ENCODE measurements at regions not wholly inside any gene's neighbourhood (a gene's known extent, or its start where the extent isn't known, plus 50 kb on each side); places are given as distances from the start of the nearest gene placed in this dataset.

DNA sequence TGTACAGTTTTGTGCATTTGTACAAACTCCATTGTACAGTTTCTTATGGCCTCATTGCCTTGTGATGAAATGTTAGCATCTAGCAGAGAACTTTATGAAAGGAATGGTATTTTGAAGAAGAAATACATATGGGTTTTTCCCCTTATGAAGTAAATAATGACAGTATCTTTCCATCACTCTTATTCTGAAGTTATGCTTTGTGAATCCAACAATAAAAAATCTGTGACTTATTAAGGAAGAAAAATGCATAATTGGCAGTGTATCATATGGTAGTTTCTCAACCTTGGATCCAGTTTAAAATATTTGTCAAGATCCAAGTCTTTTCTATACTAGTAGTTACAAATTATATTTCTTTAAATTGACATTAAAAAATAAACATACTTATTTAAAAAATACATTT, 859.1 kb upstream of the FLRT2 start:
- DNase-seq (ENCODE audit: low read depth) = no peak

- DNase-seq (ENCODE audit: low read depth) = no peak
Measured at GRCh38 chr14:84671776-84672175, 858.2 kb upstream of the FLRT2 start.

GRCh38 chr14:84674636-84675035, 855.3 kb upstream of the FLRT2 start:
- DNase-seq (ENCODE audit: low read depth) = no peak

DNA sequence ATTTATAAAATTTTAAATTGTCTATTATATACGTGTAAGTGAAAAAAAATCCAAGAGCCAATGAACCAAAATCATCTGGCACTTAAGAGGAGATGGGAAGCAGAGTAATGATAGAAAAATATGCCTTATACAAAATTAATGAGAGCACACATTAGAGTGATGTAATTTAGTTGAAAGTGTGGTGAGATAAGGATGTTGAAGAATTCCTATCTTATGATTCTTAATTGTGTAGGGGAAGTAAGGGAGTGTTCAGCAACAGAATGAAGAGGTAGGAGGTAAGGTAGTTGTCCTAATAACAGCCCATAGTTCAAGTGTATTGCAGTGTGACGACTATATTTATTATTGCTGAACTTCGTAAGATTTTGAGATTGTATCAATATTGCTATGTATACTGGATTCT, 843.4 kb upstream of the FLRT2 start:
- DNase-seq (ENCODE audit: low read depth) = no peak

DNA sequence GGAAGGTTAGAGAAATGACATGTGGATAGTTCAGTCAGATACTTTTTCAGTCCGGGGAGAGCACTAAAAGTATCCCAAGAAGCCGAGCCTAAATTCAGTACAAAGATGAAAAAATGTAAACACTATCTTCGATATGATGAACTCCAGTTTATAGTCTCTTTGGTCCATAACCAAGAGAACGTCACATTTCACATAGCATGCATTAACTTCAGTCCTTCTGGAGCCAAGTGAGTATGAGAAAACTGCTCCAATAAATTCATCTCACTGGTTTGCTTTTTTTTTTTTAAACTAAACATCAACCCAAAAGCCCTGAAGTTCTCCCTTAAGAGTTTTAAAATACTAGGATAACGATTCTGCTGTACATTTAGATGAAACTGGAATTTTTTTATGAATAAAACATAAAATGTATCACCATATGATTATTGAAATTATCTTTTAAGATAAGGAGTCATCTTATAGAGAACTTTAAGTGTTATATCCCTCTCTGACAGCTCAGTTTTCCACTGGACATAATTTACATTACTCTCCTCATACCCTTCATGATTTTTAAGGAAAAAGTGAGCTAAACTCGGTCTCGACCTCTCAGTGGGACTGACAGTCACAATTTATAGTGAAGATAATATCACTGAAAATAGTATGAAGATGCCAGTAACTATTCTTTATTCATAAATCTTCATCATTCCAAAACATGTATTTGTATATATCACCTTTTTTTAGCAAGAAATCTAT, 841.5 kb upstream of the FLRT2 start:
- no peak for DNase-seq (ENCODE audit: low read depth)

GRCh38 chr14:84694161-84694560, 835.8 kb upstream of the FLRT2 start:
- no peak for DNase-seq (ENCODE audit: low read depth)

DNA sequence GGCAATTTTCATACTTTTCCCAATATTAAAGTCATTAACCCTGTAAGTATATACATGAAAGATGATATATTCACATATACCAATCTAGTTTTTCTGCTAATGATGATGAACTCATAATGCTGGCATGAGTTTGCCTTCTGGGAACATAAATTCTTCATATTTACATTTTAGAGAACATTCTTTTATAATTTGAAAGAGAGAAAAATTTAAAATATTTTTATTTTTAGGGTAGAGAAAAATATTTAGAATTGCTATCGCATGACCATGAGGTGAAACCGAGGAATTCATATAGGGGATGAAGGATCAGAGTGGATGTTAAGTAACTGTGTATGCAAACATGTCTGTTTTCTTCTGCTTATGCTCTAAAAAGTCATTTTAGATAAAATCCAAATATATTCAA, 825.3 kb upstream of the FLRT2 start:
- DNase-seq (ENCODE audit: low read depth) = no peak

- no peak for DNase-seq (ENCODE audit: low read depth)
Measured at GRCh38 chr14:84707830-84708229, 822.1 kb upstream of the FLRT2 start.

GRCh38 chr14:84708865-84709264, 821.1 kb upstream of the FLRT2 start:
- no peak for DNase-seq (ENCODE audit: low read depth)

DNA sequence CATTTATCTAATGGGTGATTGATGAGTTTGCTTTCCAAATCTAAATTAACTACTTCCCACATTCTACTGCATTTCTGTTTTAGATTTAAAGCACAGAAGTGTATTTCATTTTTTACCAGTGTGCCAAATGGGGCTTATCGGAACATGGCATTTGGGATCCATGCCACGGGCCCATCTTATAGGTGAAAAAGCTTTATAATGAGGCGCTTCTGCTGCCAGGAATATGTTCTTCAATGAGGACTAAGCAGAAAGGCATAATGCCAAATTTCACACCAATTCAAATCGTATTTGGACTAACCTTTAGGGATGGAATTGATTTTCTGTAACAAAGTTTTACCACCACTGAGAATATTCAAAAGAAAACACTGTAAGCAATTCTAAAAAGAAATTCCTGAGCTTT, 803.5 kb upstream of the FLRT2 start:
- DNase-seq (ENCODE audit: low read depth) = no peak

- no peak for DNase-seq (ENCODE audit: low read depth)
Measured at GRCh38 chr14:84749191-84749955, 780.6 kb upstream of the FLRT2 start.

DNA sequence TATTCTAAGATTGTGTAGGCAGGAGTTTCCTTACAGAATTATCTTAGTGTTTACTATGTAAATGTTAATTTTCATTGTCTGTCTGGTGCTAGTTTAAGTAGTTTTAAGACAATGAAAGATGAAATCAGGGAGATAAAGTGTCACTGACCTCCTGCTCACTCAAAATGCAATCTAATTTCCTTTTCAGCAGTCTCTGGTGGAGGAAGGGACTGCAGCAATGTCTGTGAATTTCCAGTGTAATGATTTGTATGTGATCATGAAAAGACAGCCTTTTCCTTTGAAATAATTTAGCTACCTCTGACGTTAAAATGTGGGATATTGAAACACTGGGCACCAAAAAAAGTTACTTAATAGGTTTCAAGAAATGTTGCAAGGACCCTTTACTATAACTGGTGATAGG, 779.7 kb upstream of the FLRT2 start:
- no peak for DNase-seq (ENCODE audit: low read depth)

- no peak for DNase-seq (ENCODE audit: low read depth)
Measured at GRCh38 chr14:84750763-84751554, 779.0 kb upstream of the FLRT2 start.

DNA sequence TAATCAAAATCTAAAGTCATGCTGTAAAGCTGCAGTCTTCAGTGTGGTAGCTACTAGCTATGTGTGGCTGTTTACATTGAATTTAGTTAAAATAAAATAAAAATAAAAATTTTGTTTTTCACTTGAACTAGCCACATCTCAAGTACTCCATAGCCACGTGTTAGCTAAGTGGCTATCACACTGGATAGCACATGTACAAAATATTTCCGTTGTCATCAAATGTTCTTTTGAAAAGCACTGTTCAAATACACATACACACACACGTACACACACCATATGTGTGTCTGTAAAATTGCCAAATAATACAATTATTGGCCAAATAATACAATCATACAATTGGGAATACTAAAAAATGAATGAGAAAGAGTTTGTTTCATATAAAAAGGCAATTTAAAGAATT, 778.2 kb upstream of the FLRT2 start:
- DNase-seq (ENCODE audit: low read depth) = no peak

- no peak for DNase-seq (ENCODE audit: low read depth)
Measured at GRCh38 chr14:84760489-84761126, 769.3 kb upstream of the FLRT2 start.

DNA sequence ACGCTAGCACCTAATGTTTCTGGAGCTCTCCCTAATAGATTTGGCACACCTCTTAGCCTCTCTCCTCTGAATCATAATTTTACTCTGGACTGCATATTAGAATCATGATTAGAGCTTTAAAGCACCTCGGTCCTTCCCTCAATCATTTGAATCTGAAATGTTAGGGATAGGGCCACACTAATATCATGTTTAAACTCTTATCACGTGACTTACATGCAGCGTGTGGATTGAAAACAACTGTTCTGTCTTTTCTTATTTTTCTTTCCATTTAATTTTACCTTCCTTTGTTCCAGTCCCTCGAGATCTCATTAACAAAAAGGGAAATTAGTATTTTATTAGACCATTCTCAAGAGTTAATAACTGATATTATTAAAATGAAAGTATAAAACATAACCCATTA, 762.5 kb upstream of the FLRT2 start:
- DNase-seq (ENCODE audit: low read depth) = no peak

DNA sequence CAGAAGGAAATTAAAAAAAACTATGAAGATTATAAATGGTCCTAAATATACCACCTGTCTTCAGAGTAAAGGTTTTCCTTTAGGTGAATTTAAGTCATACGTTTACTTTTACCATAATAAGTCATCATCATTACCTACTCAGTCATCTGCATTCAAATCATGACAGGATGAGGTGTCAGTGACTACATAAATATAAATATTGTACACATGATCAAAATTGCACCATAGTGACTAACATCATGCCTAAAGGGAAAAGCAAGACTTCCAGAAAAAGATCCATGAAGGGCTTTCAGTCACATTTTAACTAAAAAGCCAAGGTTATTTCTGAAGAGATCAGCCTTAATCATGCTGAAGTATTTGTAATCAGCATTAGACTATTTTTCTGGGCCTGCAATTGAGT, 759.9 kb upstream of the FLRT2 start:
- DNase-seq (ENCODE audit: low read depth) = no peak

DNA sequence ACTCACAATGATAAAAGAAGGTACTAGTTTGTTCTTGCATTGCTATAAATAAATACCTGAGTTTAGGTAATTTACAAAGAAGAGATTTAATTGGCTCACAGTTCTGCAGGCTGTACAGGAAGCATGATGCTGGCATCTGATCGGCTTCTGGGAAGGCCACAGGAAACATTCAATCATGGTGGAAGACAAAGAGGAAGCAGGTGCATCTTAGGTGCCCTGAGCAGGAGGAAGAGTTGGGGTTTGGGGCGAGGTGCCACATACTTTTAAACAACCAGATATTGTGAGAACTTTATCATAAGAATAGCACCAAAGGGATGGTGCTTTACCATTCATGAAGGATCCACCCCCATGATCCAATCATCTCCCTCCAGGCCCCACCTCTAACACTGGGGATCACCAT, 752.6 kb upstream of the FLRT2 start:
- no peak for DNase-seq (ENCODE audit: low read depth)

DNA sequence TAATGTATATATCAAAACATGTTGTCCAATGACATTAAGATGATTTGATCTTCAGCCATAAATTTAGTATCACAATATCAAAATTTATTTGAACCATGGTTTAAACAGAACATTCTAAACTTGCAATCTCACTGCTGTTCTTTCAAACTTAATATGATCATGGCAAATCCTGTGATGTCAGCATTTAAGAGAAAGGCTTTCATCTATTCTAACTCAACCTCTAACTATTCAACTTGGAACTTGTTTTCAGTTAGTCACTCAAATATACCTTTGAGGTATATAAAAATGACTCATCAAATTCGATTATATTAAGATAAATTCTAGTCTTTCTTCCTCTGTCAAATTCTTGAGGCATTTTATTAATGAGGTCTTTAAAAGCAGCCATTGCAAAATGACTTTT, 747.0 kb upstream of the FLRT2 start:
- no peak for DNase-seq (ENCODE audit: low read depth)

DNA sequence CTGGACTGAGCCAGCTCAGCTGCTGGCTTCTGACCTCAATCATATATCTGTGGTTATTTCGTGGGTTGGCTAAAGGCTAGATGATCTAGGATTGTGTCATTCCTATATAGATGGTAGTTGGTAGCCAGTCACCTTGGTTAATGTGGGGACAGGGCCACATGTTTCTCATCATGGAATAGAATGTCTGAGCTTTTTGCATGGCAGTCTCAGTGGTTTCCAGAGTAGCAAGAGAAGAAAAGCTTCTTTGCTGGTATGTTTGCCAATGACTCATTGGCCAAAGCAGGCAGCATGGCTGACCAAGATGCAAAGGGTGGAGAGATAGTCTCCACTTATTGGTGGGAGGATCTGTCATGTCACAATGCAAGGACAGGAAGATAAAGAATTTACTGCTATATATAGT, 746.4 kb upstream of the FLRT2 start:
- no peak for DNase-seq (ENCODE audit: low read depth)

- no peak for DNase-seq (ENCODE audit: low read depth)
Measured at GRCh38 chr14:84785996-84786395, 743.9 kb upstream of the FLRT2 start.

GRCh38 chr14:84789012-84789411, 740.9 kb upstream of the FLRT2 start:
- no peak for DNase-seq (ENCODE audit: low read depth)
